ENCODE measurements at regions not wholly inside any gene's neighbourhood (a gene's known extent, or its start where the extent isn't known, plus 50 kb on each side); places are given as distances from the start of the nearest gene placed in this dataset.
A peak's percentile ranks its signal among the peaks of the same experiment; 100 is the strongest.

- DNase-seq = no peak
- Mint-ChIP-seq H3K4me1 (no peaks in the 10 kb centered on the region), H3K4me3 (no peak overlapping the region), H3K27me3 (ENCODE audit: low read depth, poor library complexity) (no peaks in the 10 kb centered on the region), H3K36me3 (ENCODE audit: low read depth) (no peaks in the 10 kb centered on the region), H3K27ac (peak overlapping the region; percentile 51), H3K9me3 (no peaks in the 10 kb centered on the region)
- TF ChIP-seq, protein P1, sequence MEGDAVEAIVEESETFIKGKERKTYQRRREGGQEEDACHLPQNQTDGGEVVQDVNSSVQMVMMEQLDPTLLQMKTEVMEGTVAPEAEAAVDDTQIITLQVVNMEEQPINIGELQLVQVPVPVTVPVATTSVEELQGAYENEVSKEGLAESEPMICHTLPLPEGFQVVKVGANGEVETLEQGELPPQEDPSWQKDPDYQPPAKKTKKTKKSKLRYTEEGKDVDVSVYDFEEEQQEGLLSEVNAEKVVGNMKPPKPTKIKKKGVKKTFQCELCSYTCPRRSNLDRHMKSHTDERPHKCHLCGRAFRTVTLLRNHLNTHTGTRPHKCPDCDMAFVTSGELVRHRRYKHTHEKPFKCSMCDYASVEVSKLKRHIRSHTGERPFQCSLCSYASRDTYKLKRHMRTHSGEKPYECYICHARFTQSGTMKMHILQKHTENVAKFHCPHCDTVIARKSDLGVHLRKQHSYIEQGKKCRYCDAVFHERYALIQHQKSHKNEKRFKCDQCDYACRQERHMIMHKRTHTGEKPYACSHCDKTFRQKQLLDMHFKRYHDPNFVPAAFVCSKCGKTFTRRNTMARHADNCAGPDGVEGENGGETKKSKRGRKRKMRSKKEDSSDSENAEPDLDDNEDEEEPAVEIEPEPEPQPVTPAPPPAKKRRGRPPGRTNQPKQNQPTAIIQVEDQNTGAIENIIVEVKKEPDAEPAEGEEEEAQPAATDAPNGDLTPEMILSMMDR (IDR thresholded peaks at IDR 0.05) = no peak
Observed at GRCh38 chr3:103166890-103167289, 732.1 kb downstream of the ZPLD1 start.

- H3K27ac Mint-ChIP-seq = no peak overlapping the region
- TF ChIP-seq, protein P1 (IDR thresholded peaks at IDR 0.05) = no peak
- H3K9me3 Mint-ChIP-seq = no peaks in the 10 kb centered on the region
- no peaks in the 10 kb centered on the region for H3K27me3 Mint-ChIP-seq (ENCODE audit: low read depth, poor library complexity)
- H3K36me3 Mint-ChIP-seq (ENCODE audit: low read depth) = no peaks in the 10 kb centered on the region
- H3K4me3 Mint-ChIP-seq = no peak overlapping the region
- no peak for DNase-seq
- no peaks in the 10 kb centered on the region for H3K4me1 Mint-ChIP-seq
Observed at GRCh38 chr3:103167850-103168249, 733.0 kb downstream of the ZPLD1 start.

- H3K4me1 Mint-ChIP-seq = no peaks in the 10 kb centered on the region
- TF ChIP-seq, protein P1 (IDR thresholded peaks at IDR 0.05) = no peak
- no peak overlapping the region for H3K4me3 Mint-ChIP-seq
- no peaks in the 10 kb centered on the region for H3K9me3 Mint-ChIP-seq
- no peak for DNase-seq
- H3K27ac Mint-ChIP-seq = no peak overlapping the region
- no peaks in the 10 kb centered on the region for H3K27me3 Mint-ChIP-seq (ENCODE audit: low read depth, poor library complexity)
- H3K36me3 Mint-ChIP-seq (ENCODE audit: low read depth) = no peaks in the 10 kb centered on the region
Observed at GRCh38 chr3:103169289-103169688, 734.5 kb downstream of the ZPLD1 start.

GRCh38 chr3:103170651-103171050 lies 735.8 kb downstream of the ZPLD1 start:
- TF ChIP-seq, protein P1 (IDR thresholded peaks at IDR 0.05) = no peak

GRCh38 chr3:103173940-103174339 lies 739.1 kb downstream of the ZPLD1 start:
- Mint-ChIP-seq H3K27me3 (ENCODE audit: low read depth, poor library complexity) (no peaks in the 10 kb centered on the region), H3K4me1 (no peaks in the 10 kb centered on the region), H3K27ac (no peak overlapping the region), H3K9me3 (no peaks in the 10 kb centered on the region), H3K36me3 (ENCODE audit: low read depth) (no peaks in the 10 kb centered on the region), H3K4me3 (no peak overlapping the region)
- no peak for DNase-seq
- TF ChIP-seq, protein P1 (IDR thresholded peaks at IDR 0.05) = no peak

More at GRCh38 chr3:103170651-103171050, 735.8 kb downstream of the ZPLD1 start:
- Mint-ChIP-seq H3K4me1 (no peaks in the 10 kb centered on the region), H3K27me3 (ENCODE audit: low read depth, poor library complexity) (no peaks in the 10 kb centered on the region), H3K36me3 (ENCODE audit: low read depth) (no peaks in the 10 kb centered on the region), H3K9me3 (no peaks in the 10 kb centered on the region), H3K4me3 (no peak overlapping the region), H3K27ac (no peak overlapping the region)
- DNase-seq = no peak

DNA sequence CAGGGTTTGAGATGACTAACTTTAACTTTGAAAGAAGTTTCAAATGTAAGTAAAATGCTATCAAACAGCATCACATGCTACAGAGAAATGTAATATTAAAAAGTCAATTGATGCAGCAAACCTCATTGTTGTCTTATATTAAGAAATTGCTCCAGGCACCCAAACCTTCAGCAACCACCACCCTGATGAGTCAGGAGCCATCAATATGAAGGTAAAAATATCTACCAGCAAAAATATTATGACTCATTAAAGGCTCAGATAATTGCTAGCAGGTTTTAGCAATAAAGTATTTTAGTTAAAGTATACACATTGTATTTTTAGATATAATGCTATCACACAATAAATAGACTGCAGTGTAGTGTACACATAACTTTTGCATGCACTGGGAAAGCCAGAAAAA lies 746.3 kb downstream of the ZPLD1 start:
- H3K36me3 Mint-ChIP-seq (ENCODE audit: low read depth) = no peaks in the 10 kb centered on the region
- H3K27ac Mint-ChIP-seq = no peak overlapping the region
- no peaks in the 10 kb centered on the region for H3K4me1 Mint-ChIP-seq
- no peaks in the 10 kb centered on the region for H3K27me3 Mint-ChIP-seq (ENCODE audit: low read depth, poor library complexity)
- TF ChIP-seq, protein P1 (IDR thresholded peaks at IDR 0.05) = no peak
- DNase-seq = no peak
- H3K4me3 Mint-ChIP-seq = no peak overlapping the region
- H3K9me3 Mint-ChIP-seq = no peaks in the 10 kb centered on the region
